ENCODE measurements at regions not wholly inside any gene's neighbourhood (a gene's known extent, or its start where the extent isn't known, plus 50 kb on each side); places are given as distances from the start of the nearest gene placed in this dataset.

DNA sequence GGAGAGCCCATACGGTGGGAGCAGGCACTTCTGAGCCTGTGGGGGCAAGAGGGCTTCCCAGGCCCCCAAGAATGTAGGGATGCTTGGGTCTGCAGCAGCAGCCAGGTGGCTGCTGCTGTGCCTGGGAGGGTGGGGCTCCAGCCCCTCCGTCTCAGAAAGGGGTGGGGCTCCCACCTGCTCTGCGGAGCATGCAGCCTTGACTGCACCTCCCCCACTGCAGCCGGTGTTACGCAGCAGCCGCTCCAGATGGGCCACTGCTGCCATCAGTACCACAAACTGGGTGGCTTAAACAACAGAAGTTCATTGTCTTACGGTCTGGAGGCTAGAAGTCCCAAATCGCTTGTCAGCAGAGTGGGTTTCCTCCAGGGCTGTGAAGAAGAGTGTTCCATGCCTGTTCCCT lies 365.5 kb downstream of the TMEM38B start:
- H3K4me1 ChIP-seq (replicated peaks in 1 of 2), result no peaks in the 10 kb centered on the region
- in situ Hi-C loops (cut with MboI; ENCODE audit: low pct_unique_long_range_greater_than_20kb in 2 of 9, low sequenced_read_pairs in 9 of 9, unreplicated experiment in 9 of 9), result no loop called here
- WGBS, 10 experiments, result 51 to 100% (median 84%) methylated on average over 2 of the region's 8 CpGs; no CpG with 5 or more reads in 6 of the 10 experiments
- no peak overlapping the region for H3K27ac ChIP-seq
- H3K4me3 ChIP-seq, result no peak overlapping the region
- ATAC-seq (replicated peaks in 6 of 8), result no peak

DNA sequence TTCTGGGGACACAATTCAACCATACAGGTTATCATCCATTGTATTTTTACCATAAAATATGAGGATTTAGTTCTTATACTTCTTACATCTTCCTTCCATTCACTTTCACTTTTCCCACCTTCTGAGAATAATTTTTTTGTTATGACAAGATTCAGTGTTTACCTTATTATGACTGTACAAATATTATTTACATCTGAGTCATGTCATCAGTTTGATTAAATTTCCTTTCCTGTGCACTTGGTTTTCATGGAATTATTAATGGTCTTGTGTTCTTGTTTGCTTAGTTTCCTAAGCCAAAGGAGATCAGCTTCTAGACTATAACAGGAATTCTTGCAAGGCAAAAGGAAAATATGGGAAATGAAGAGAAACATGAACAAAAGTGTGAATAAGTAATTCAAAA lies 366.5 kb downstream of the TMEM38B start:
- no peak overlapping the region for H3K27ac ChIP-seq
- in situ Hi-C loops (cut with MboI; ENCODE audit: low pct_unique_long_range_greater_than_20kb in 2 of 9, low sequenced_read_pairs in 9 of 9, unreplicated experiment in 9 of 9), result no loop called here
- no peak overlapping the region for H3K4me3 ChIP-seq
- H3K4me1 ChIP-seq (replicated peaks in 1 of 2), result no peaks in the 10 kb centered on the region
- no peak for ATAC-seq (replicated peaks in 6 of 8)

DNA sequence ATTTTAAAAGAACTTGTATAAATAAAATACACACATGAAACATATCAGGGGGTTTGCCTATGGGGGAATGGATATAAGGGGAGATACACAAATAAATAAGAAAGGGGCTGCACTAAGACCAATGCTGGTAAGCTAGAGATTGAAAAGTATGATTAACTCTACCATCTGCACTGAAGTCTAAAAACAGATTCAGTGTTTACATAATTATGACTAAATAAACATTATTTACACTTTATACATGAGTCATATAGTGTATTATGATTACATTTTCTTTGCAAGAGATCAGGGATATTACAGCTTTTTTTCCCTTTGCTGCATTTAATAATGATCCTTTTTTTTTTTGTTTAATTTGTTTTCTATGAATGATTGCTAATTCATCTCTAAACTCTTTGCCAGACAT lies 367.9 kb downstream of the TMEM38B start:
- peak in 1 of 8 experiments; percentile 68 for ATAC-seq (replicated peaks in 6 of 8)
- Histone ChIP-seq H3K27ac (no peak overlapping the region), H3K4me3 (no peak overlapping the region), H3K4me1 (replicated peaks in 1 of 2) (peaks cover 0 to 10% of the 10 kb centered on the region in 2 donors)
- in situ Hi-C loops (cut with MboI; ENCODE audit: low pct_unique_long_range_greater_than_20kb in 2 of 9, low sequenced_read_pairs in 9 of 9, unreplicated experiment in 9 of 9), result no loop called here

DNA sequence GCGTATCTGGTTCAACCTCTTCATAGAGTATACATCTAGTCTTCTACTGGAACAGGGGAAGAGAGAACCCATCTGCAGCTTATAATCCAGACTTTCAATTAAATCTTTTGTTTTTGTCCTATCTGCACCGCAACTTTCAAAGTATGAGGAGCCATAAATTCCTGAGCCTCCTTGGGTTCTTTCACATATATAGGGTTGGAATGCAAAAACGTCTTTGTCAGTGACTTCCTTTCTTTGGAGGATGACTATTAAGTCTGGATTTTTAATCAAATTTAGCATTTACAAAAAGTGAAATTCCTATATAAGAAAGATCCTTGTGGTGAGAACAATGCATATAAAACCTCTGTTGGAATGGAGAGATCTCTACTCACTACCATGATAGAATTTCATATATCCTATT lies 370.8 kb downstream of the TMEM38B start:
- ATAC-seq (replicated peaks in 6 of 8), result no peak
- Histone ChIP-seq H3K4me3 (no peak overlapping the region), H3K27ac (no peak overlapping the region), H3K4me1 (replicated peaks in 1 of 2) (peaks cover 0 to 14% of the 10 kb centered on the region in 2 donors)
- WGBS, 10 experiments, result 6 to 95% (median 73%) methylated on average over 2 to 3 of the region's 3 CpGs; no CpG with 5 or more reads in 1 of the 10 experiments
- in situ Hi-C loops (cut with MboI; ENCODE audit: low pct_unique_long_range_greater_than_20kb in 2 of 9, low sequenced_read_pairs in 9 of 9, unreplicated experiment in 9 of 9), result no loop called here

DNA sequence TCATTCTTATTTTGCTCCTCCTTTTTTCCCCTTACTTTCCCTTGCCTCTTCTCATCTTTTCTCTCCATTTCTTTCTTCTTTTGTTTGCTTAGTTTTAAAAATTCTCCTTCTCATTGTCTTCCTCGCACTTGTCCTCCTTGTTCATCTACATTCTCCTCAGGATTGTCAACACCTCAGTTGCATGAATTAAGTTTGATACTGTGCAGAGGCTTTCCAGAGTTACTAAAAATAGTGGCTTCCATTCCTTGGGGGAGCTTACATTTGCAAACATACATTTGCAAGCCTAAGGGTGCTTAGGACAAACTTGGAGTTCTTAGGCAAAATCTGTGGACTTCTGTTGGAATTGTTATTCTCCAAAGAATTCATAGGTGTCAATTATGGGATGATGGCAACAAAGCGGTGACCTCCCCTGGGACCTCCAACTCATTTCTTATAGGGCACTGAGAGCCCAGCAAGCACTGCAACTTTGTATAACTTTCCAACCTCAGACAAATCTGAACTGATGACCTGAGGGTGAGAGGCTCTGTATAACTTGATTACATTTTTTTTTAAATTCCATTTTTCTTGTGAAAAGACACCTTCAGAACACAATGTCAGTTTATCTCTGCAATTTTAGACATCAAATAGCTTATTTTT lies 371.4 kb downstream of the TMEM38B start:
- 18 to 100% (median 79%) methylated on average over 1 to 2 of the region's 2 CpGs for WGBS, 10 experiments
- Histone ChIP-seq H3K4me1 (replicated peaks in 1 of 2) (peaks cover 0 to 14% of the 10 kb centered on the region in 2 donors), H3K4me3 (no peak overlapping the region), H3K27ac (no peak overlapping the region)
- ATAC-seq (replicated peaks in 6 of 8), result peak in 1 of 8 experiments; percentile 33
- in situ Hi-C loops (cut with MboI; ENCODE audit: low pct_unique_long_range_greater_than_20kb in 2 of 9, low sequenced_read_pairs in 9 of 9, unreplicated experiment in 9 of 9), result no loop called here

DNA sequence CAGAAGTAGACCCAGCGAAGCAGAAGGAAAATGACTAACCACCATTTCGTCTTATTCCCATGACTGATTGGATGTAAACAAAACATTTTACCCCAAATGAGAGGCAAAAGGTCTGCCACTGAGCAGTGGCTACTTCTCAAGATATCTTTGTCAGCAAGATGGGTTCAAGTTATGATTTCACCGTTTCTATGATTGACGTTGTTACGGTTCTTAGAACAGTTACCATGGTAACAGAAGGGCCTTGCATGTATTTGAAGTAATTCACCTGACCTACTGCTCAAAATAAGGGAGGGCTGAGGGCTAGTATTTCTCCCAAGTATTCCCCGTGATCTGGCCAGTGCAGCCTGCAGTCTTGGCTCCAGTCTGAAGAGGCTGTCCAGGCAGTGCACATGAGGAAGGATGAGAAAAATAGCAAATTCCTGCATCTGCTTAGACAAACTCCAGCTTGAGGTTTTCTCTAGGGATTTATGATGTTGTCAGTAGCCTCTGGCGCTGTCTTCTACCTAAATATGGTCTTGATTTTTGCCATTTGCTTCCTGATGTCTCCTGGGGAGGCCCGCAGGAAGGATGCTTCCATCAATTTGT lies 372.7 kb downstream of the TMEM38B start:
- Histone ChIP-seq H3K4me3 (no peak overlapping the region), H3K4me1 (replicated peaks in 1 of 2) (peaks cover 0 to 14% of the 10 kb centered on the region in 2 donors), H3K27ac (no peak overlapping the region)
- 0 to 98% (median 75%) methylated on average over 1 to 7 of the region's 8 CpGs for WGBS, 10 experiments
- in situ Hi-C loops (cut with MboI; ENCODE audit: low pct_unique_long_range_greater_than_20kb in 2 of 9, low sequenced_read_pairs in 9 of 9, unreplicated experiment in 9 of 9), result no loop called here
- ATAC-seq (replicated peaks in 6 of 8), result peak in 6 of 8 experiments; percentile 45 to 96 (median 92)

DNA sequence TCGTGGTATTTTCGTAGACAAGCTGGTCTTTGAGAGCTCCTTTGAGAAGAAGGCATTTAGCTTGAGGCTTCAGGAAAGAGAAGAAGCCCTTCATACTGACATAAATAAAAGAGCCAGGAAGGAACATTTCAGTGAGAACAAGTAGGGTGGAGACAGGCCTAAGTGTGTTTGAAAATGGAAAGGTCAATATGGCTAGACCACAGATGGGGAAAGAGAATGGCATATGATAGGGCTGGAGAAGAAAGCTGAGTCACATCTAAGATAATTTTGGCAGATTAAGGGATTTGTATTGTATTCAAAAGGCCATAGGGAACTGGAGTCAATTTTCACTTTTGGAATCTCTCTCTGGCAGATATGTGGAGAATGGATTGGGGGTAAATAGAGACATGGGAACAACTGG lies 374.9 kb downstream of the TMEM38B start:
- in situ Hi-C loops (cut with MboI; ENCODE audit: low pct_unique_long_range_greater_than_20kb in 2 of 9, low sequenced_read_pairs in 9 of 9, unreplicated experiment in 9 of 9), result no loop called here
- Histone ChIP-seq H3K4me1 (replicated peaks in 1 of 2) (peaks cover 0 to 14% of the 10 kb centered on the region in 2 donors), H3K27ac (no peak overlapping the region), H3K4me3 (no peak overlapping the region)
- peak in 1 of 8 experiments; percentile 30 for ATAC-seq (replicated peaks in 6 of 8)
- WGBS, 10 experiments, result 17 to 100% (median 80%) methylated on average over 1 to 2 of the region's 2 CpGs; no CpG with 5 or more reads in 1 of the 10 experiments

DNA sequence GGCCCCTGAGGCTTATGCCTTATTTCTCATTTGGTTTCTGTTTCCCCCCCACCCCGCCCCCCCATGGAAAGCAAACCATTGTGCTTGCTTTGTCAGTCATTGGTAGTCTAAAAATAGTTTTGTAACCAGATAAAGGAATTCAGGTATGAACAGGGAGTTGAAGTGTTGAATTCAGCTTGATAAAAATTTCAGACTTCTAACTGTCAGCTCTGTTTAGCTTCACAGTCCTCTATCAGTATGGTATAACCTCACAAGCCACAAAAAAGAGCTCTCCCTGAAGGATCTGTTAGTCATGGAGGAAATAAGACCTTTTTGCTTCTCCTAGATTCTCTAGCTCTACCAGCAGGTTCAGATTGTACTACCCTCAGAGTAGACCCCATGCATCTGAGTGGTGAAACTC lies 378.1 kb downstream of the TMEM38B start:
- ATAC-seq (replicated peaks in 6 of 8), result no peak
- Histone ChIP-seq H3K27ac (no peak overlapping the region), H3K4me1 (replicated peaks in 1 of 2) (peaks cover 0 to 3% of the 10 kb centered on the region in 2 donors), H3K4me3 (no peak overlapping the region)
- WGBS, 10 experiments, result 20 to 60% methylated on average over 1 of the region's 1 CpG; no CpG with 5 or more reads in 8 of the 10 experiments
- in situ Hi-C loops (cut with MboI; ENCODE audit: low pct_unique_long_range_greater_than_20kb in 2 of 9, low sequenced_read_pairs in 9 of 9, unreplicated experiment in 9 of 9), result no loop called here

DNA sequence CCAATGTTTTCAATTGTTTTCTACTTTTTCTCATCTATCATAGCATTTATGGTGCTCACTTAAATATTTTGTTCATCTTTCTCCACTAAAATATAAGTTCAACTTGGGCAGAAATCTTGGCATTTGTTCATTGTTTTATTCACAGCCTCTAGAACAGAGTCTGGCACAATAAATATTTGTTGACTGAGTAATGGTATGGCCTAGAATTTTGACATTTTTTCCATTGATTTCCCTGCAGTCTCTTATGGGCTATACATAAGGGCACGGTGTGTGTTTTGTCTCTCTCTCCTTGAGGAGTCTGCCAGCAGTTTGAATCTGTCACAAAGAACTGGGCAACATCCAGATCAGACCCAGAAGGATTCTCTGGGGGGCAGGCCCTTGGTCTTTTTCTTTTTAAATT lies 379.7 kb downstream of the TMEM38B start:
- Histone ChIP-seq H3K27ac (no peak overlapping the region), H3K4me3 (no peak overlapping the region), H3K4me1 (replicated peaks in 1 of 2) (peaks cover 0 to 6% of the 10 kb centered on the region in 2 donors)
- in situ Hi-C loops (cut with MboI; ENCODE audit: low pct_unique_long_range_greater_than_20kb in 2 of 9, low sequenced_read_pairs in 9 of 9, unreplicated experiment in 9 of 9), result no loop called here
- WGBS, 10 experiments, result 0 to 100% (median 42%) methylated on average over 1 of the region's 1 CpG; no CpG with 5 or more reads in 4 of the 10 experiments
- ATAC-seq (replicated peaks in 6 of 8), result no peak

DNA sequence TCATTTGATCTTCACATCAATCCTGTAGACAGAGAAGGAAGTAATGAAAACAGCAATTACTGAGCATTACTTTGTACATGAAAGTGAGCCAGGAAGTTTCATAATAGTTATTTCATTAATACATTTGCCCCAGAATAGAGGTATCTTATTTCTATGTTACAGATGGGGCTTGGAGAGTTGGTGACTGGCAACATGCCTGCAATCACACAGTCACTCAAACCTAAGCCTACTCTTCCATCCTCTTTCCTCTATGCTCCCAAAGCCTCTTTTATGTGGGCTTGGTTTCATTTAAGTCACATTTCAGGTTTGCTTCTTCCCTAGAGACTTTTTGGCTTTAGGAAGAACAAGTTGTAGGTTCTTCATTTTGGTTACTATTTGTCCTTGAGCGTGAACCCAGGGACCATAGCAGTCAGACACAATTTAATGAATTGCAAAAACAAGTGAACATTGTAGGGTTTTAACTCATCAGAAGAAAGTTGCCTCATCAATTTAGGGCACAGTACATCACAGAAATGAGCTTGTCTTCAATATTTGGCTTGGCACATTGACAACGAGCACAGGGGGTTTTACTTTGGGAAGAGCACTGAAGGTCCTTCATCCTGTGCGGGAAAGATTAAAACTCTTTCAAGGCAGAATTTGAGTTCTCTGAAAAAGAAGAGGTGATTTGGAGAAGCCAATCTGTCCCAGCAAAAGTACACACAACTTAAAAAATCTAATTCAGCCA lies 381.1 kb downstream of the TMEM38B start:
- H3K27ac ChIP-seq, result no peak overlapping the region
- peaks cover 4 to 6% of the 10 kb centered on the region in 2 donors for H3K4me1 ChIP-seq (replicated peaks in 1 of 2)
- in situ Hi-C loops (cut with MboI; ENCODE audit: low pct_unique_long_range_greater_than_20kb in 2 of 9, low sequenced_read_pairs in 9 of 9, unreplicated experiment in 9 of 9), result no loop called here
- 0 to 100% (median 82%) methylated on average over 2 to 3 of the region's 3 CpGs; no CpG with 5 or more reads in 2 of the 10 experiments for WGBS, 10 experiments
- H3K4me3 ChIP-seq, result no peak overlapping the region
- ATAC-seq (replicated peaks in 6 of 8), result no peak

DNA sequence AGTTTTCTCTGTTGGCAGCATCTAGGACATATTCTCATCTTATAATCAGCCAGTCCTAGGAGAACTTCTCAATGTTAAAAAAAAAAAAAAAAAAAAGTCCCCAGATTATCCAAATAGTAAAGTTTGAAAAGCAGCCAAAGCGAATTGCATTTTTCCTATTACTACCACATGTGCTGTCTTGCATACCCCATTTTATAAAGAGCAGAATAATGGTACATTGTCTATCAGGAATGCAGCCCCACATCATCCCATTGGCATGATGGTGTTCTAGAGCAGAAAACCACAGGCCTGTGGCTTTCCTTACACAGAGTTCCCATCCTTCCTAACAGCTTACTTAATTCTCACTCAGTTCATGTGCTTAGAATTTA lies 381.6 kb downstream of the TMEM38B start:
- ATAC-seq (replicated peaks in 6 of 8), result peak in 1 of 8 experiments; percentile 44
- no peak overlapping the region for H3K4me3 ChIP-seq
- H3K27ac ChIP-seq, result no peak overlapping the region
- H3K4me1 ChIP-seq (replicated peaks in 1 of 2), result peaks cover 4 to 6% of the 10 kb centered on the region in 2 donors
- in situ Hi-C loops (cut with MboI; ENCODE audit: low pct_unique_long_range_greater_than_20kb in 2 of 9, low sequenced_read_pairs in 9 of 9, unreplicated experiment in 9 of 9), result no loop called here
- 0 to 89% (median 65%) methylated on average over 1 of the region's 1 CpG; no CpG with 5 or more reads in 2 of the 10 experiments for WGBS, 10 experiments

DNA sequence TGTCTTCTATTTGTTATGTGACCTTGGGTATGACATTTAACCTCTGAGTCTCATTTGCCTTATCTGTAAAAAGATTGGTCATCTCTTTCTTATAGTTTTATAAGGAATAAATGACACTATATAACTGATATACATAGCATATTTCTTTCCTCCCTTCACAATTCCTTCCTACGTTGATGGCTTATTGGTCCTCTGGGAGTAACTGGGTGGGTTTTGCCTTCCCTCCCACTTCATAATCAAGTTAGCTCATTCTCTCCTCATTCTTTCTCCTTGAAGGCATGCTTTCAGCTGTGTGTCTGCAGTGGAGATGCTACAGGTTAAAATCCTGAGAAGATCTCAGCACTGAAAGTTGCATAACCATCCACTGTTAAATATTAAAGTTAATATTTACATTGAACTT lies 382.4 kb downstream of the TMEM38B start:
- 22 to 100% (median 50%) methylated on average over 1 of the region's 1 CpG; no CpG with 5 or more reads in 5 of the 10 experiments for WGBS, 10 experiments
- in situ Hi-C loops (cut with MboI; ENCODE audit: low pct_unique_long_range_greater_than_20kb in 2 of 9, low sequenced_read_pairs in 9 of 9, unreplicated experiment in 9 of 9), result no loop called here
- Histone ChIP-seq H3K4me1 (replicated peaks in 1 of 2) (peaks cover 4 to 6% of the 10 kb centered on the region in 2 donors), H3K4me3 (no peak overlapping the region), H3K27ac (no peak overlapping the region)
- ATAC-seq (replicated peaks in 6 of 8), result no peak

DNA sequence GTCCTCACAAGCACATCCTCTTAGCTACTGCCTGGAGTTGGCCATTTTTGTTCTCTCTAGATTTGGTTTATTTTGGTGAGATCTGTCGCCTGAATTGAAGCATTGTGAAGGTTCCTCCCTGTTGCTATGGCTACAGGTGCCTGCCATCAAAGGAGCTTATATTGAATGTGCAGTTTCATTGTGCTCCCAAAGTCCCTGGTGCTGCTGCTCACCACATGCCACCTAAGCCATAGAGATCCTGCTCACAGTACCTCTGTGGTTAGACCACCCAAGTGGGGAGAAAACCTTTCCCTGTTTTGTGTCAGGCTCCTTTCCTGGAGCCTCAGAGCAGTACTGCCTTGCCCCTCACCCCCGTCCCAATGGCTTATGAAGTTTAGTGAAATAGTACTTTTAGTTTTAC lies 383.4 kb downstream of the TMEM38B start:
- no peak overlapping the region for H3K4me3 ChIP-seq
- in situ Hi-C loops (cut with MboI; ENCODE audit: low pct_unique_long_range_greater_than_20kb in 2 of 9, low sequenced_read_pairs in 9 of 9, unreplicated experiment in 9 of 9), result no loop called here
- no peak for ATAC-seq (replicated peaks in 6 of 8)
- 14 to 90% (median 79%) methylated on average over 1 to 2 of the region's 2 CpGs; no CpG with 5 or more reads in 2 of the 10 experiments for WGBS, 10 experiments
- H3K4me1 ChIP-seq (replicated peaks in 1 of 2), result peaks cover 4 to 6% of the 10 kb centered on the region in 2 donors
- no peak overlapping the region for H3K27ac ChIP-seq

Data from motor neuron (in vitro differentiated cells).